ENCODE measurements at regions not wholly inside any gene's neighbourhood (a gene's known extent, or its start where the extent isn't known, plus 50 kb on each side); places are given as distances from the start of the nearest gene placed in this dataset.

DNA sequence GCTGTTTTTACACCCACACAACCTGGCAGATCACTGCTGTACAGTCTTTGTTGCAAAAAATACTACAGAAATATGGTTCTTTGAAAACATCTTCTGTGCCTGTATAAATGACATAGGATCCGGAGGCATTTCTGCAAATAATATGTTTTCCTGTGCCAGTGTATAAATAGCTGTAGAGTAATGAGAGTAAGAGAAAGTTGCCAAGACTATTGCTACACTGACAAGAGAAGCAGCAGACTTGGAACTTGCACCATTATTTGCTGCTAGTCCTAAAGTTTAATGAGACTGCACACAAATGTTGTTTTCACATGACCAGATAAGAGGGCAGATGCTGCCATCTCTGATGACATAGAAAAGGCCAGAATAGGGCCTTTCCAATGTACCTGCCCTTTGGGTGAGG is 50.0 kb upstream of the DTNBP1 start:
- no peak for DNase-seq

All from COR-L47 (cell line).